K562 (cell line): ENCODE measurements at regions not wholly inside any gene's neighbourhood (a gene's known extent, or its start where the extent isn't known, plus 50 kb on each side); places are given as distances from the start of the nearest gene placed in this dataset.

Experiments
- ATAC-seq: fragments of 200-7000 bp; cut with Tn5 transposase; 3 replicates; pipeline ENCODE4 v1.9.1; 2020; ENCODE audit warnings: moderate library complexity
- BruUV-seq: library from RNA; stranded (reverse); fragments of 400-500 nt; replicated peaks from 2 replicates; lab custom pipeline; 2021; lab: Mats Ljungman, UMichigan
- CTCF ChIA-PET: fragments of 300-600 bp; formaldehyde crosslinking; extraction: SDS; loops from one replicate; lab custom pipeline; 2021; ENCODE audit warnings: low intra/inter-chr PET ratio; lab: Yijun Ruan, JAX
- POLR2A ChIA-PET: fragments of 300-600, 350-650 bp; sonication (Branson Sonifier 250); formaldehyde crosslinking; extraction: SDS; loops from one replicate; lab custom pipeline; 2021; ENCODE audit warnings: antibody characterized with exemption, inconsistent platforms; lab: Yijun Ruan, JAX
- DNase-seq, 4 experiments: peaks; one replicate each; pipeline versions ENCODE4 v3.0.0 to v3.0.0-alpha.2; 2011 to 2018; ENCODE audit warnings: low spot score in 3 of 4, mixed read lengths in 3 of 4; ENCODE audit errors: extremely low read depth in 1 of 4
- FAIRE-seq: peaks from 2 replicates; lab custom pipeline; 2011; peaks lifted over from hg19 to GRCh38; lab: Jason Lieb, UNC
- H2AFZ ChIP-seq: 2 replicates; pipeline ENCODE4 v1.6.0; 2011; ENCODE audit warnings: low read depth, low read length, control low read depth, inconsistent platforms
- H3K27ac ChIP-seq: fragments of 200-600 bp; 3 replicates; pipeline ENCODE4 v1.8.0; 2011; ENCODE audit warnings: low read depth, mild to moderate bottlenecking, control low read depth, inconsistent platforms, low read length, moderate library complexity, mixed read lengths; ENCODE audit errors: extremely low read depth
- H3K27me3 ChIP-seq, 2 experiments: fragments of 300-600 bp in 1 of 2; 2 replicates in 1 of 2; 3 replicates in 1 of 2; pipeline versions ENCODE4 v1.6.0 to v1.8.0; 2011; ENCODE audit warnings: inconsistent platforms in 2 of 2, low read length in 2 of 2, mild to moderate bottlenecking in 1 of 2, mixed read lengths in 1 of 2, moderate library complexity in 1 of 2; ENCODE audit not compliant: control insufficient read depth in 2 of 2, insufficient read depth in 2 of 2
- H3K36me3 ChIP-seq: fragments of 300-600 bp; 3 replicates; pipeline ENCODE4 v1.8.0; 2011; ENCODE audit warnings: mild to moderate bottlenecking, low read length, inconsistent platforms; ENCODE audit not compliant: control insufficient read depth, insufficient read depth
- H3K4me1 ChIP-seq, 2 experiments: fragments of 200-600 bp in 1 of 2; replicated peaks in 1 of 2; 2 replicates in 1 of 2; 3 replicates in 1 of 2; pipeline versions ENCODE4 v1.5.1 to v1.8.0; 2011; ENCODE audit warnings: inconsistent platforms in 2 of 2, low read length in 2 of 2, mild to moderate bottlenecking in 1 of 2, mixed read lengths in 1 of 2, moderate library complexity in 1 of 2; ENCODE audit not compliant: control insufficient read depth in 2 of 2, insufficient read depth in 2 of 2
- H3K4me2 ChIP-seq: 2 replicates; pipeline ENCODE4 v1.6.1; 2011; ENCODE audit warnings: low read length, control low read depth, inconsistent platforms, mixed read lengths; ENCODE audit not compliant: insufficient read depth
- H3K4me3 ChIP-seq: fragments of 200-600 bp; sonication (generic), shearing (Covaris generic); 2 replicates; pipeline ENCODE4 v1.5.1; 2016; ENCODE audit warnings: control low read depth, inconsistent platforms
- H3K79me2 ChIP-seq: fragments of 200-600 bp; 3 replicates; pipeline ENCODE4 v1.8.0; 2011; ENCODE audit warnings: low read length, inconsistent platforms; ENCODE audit not compliant: control insufficient read depth, insufficient read depth
- H3K9ac ChIP-seq, 2 experiments: 2 replicates each; pipeline versions ENCODE4 v1.6.0 to v1.6.1; 2011; ENCODE audit warnings: low read depth in 2 of 2, low read length in 2 of 2, control low read depth in 1 of 2, inconsistent platforms in 1 of 2, mild to moderate bottlenecking in 1 of 2, mixed read lengths in 1 of 2; ENCODE audit not compliant: insufficient read depth in 1 of 2
- H3K9me1 ChIP-seq: one replicate; pipeline ENCODE4 v1.6.0; 2011; ENCODE audit warnings: inconsistent platforms, mild to moderate bottlenecking, low read length, moderate library complexity; ENCODE audit not compliant: control insufficient read depth, insufficient read depth
- H3K9me3 ChIP-seq: replicated peaks from 2 replicates; pipeline ENCODE4 v1.5.1; 2011; ENCODE audit warnings: low read depth, low read length, inconsistent platforms; ENCODE audit not compliant: control insufficient read depth, insufficient read depth
- H4K20me1 ChIP-seq: replicated peaks from 2 replicates; pipeline ENCODE4 v1.6.1; 2011; ENCODE audit warnings: low read length, inconsistent platforms, mixed read lengths; ENCODE audit not compliant: control insufficient read depth, insufficient read depth
- ARID4B ChIP-seq: sonication (generic); formaldehyde crosslinking; IDR thresholded peaks from 2 replicates; pipeline ENCODE4 v1.8.0; 2022; ENCODE audit warnings: mild to moderate bottlenecking, missing genetic modification reagents
- ATF1 ChIP-seq, 2 experiments: fragments of 450-650 bp in 1 of 2; IDR thresholded peaks; 2 replicates each; pipeline ENCODE4 v1.6.1; 2016; ENCODE audit warnings: missing compliant biosample characterization in 1 of 2, missing genetic modification characterization in 1 of 2
- ELK3 ChIP-seq: fragments of 450-650 bp; formaldehyde crosslinking; IDR thresholded peaks from 2 replicates; pipeline ENCODE4 v1.4.0; 2020; ENCODE audit warnings: mild to moderate bottlenecking
- FOXK1 ChIP-seq: sonication (generic); formaldehyde crosslinking; IDR thresholded peaks from 2 replicates; pipeline ENCODE4 v1.8.0; 2022; ENCODE audit warnings: missing genetic modification reagents, mild to moderate bottlenecking, borderline replicate concordance
- GABPB2 ChIP-seq: fragments of 250-450 bp; sonication (Bioruptor Pico); conservative IDR thresholded peaks from 2 replicates; pipeline ENCODE4 v1.5.1; 2021; ENCODE audit warnings: mild to moderate bottlenecking
- HINFP ChIP-seq: fragments of 450-650 bp; conservative IDR thresholded peaks from 2 replicates; pipeline ENCODE4 v1.6.1; 2016; ENCODE audit warnings: missing genetic modification characterization, low read depth, mild to moderate bottlenecking, control low read depth, missing compliant biosample characterization
- KAT7 ChIP-seq: sonication (generic); formaldehyde crosslinking; IDR thresholded peaks from 2 replicates; pipeline ENCODE4 v1.8.0; 2022; ENCODE audit warnings: missing genetic modification reagents, mild to moderate bottlenecking, borderline replicate concordance
- NBN ChIP-seq: fragments of 450-650 bp; IDR thresholded peaks from 2 replicates; pipeline ENCODE4 v1.6.1; 2016; ENCODE audit warnings: low read depth, mild to moderate bottlenecking
- POLR2B ChIP-seq: fragments of 450-650 bp; IDR thresholded peaks from 2 replicates; pipeline ENCODE4 v1.6.1; 2018; ENCODE audit warnings: low read depth; ENCODE audit not compliant: partially characterized antibody
- PREB ChIP-seq: sonication (generic); formaldehyde crosslinking; IDR thresholded peaks from 2 replicates; pipeline ENCODE4 v1.8.1; 2023; ENCODE audit warnings: mild to moderate bottlenecking, missing genetic modification reagents
- RNF2 ChIP-seq: sonication (generic); IDR thresholded peaks from 2 replicates; pipeline ENCODE4 v1.6.1; 2016
- SMARCB1 ChIP-seq: IDR thresholded peaks from 2 replicates; pipeline ENCODE4 v1.6.1; 2011; ENCODE audit warnings: improper control_type of control experiment, low read depth; ENCODE audit not compliant: insufficient read length
- U2AF2 ChIP-seq: fragments of 200-400 bp; formaldehyde crosslinking; optimal IDR thresholded peaks from 2 replicates; pipeline ENCODE3; 2017; ENCODE audit warnings: low read depth, mild to moderate bottlenecking, low read length
- ZNF146 ChIP-seq: IDR thresholded peaks from one replicate; pipeline ENCODE4 v1.6.1; 2018; ENCODE audit warnings: missing compliant biosample characterization; ENCODE audit not compliant: unreplicated experiment
- ZNF780A ChIP-seq: fragments of 250-450 bp; sonication (Bioruptor Pico); IDR thresholded peaks from 2 replicates; pipeline ENCODE4 v1.5.0; 2021; ENCODE audit warnings: mild to moderate bottlenecking
- WGBS: fragments of 100-300 bp; shearing (Covaris generic); methylation state at CpG from one replicate; pipeline ENCODE4 v1.1.6; 2016; ENCODE audit warnings: low coverage, mixed read lengths; ENCODE audit not compliant: insufficient coverage; ENCODE audit errors: missing lambda C conversion rate; 5-methylcytosine and 5-hydroxymethylcytosine counted together
- in situ Hi-C: fragments of 300-500 bp; cut with MboI; formaldehyde crosslinking; loops from 4 replicates; pipeline ENCODE4 v1.15.0; 2018; ENCODE audit warnings: inconsistent platforms, mixed read lengths
- intact Hi-C: fragments of 100-400 bp; cut with micrococcal nuclease; formaldehyde crosslinking; loops from 2 replicates; pipeline ENCODE4 v1.14.2; 2022

- in situ Hi-C loops, result no loop called here
- no peaks in the 10 kb centered on the region for H3K9me3 ChIP-seq
- FAIRE-seq (no peak), ATAC-seq (no peak), DNase-seq (no peak)
- H3K79me2 ChIP-seq, result no peaks in the 10 kb centered on the region
- H3K36me3 ChIP-seq, result no peaks in the 10 kb centered on the region
- 2% methylated on average over 4 of the region's 4 CpGs for WGBS
- H3K4me2 ChIP-seq, result no peak overlapping the region
- POLR2A ChIA-PET, result interaction anchor here (0.7 kb wide), 1 partner anchor 14 kb away, joined by 3 read pairs; no protein-coding TSS in a partner anchor
- no peak overlapping the region for H3K27ac ChIP-seq
- H3K27me3 ChIP-seq, result peaks cover 0 to 23% of the 10 kb centered on the region in 2 experiments; a peak in 3 of 5 replicates
- H3K9ac ChIP-seq, result no peak overlapping the region
- no peak overlapping the region for H3K4me3 ChIP-seq
- CTCF ChIA-PET, result no interaction called here
- no peaks in the 10 kb centered on the region for H3K4me1 ChIP-seq
- no TSS peak for BruUV-seq
- no peaks in the 10 kb centered on the region for H3K9me1 ChIP-seq
- H4K20me1 ChIP-seq, result no peaks in the 10 kb centered on the region; the same call in 1 of the 2 replicates
- intact Hi-C loops, result no loop called here
- H2AFZ ChIP-seq, result no peak overlapping the region
- TF ChIP-seq FOXK1 (CRISPR knock-in tag) (no peak), GABPB2 (CRISPR knock-in tag) (no peak), HINFP (tag) (no peak), PREB (no peak), POLR2B (no peak), U2AF2 (no peak), SMARCB1 (no peak), ARID4B (CRISPR knock-in tag) (no peak), RNF2 (no peak), ZNF780A (CRISPR knock-in tag) (no peak), ELK3 (CRISPR knock-in tag) (no peak), NBN (no peak), KAT7 (CRISPR knock-in tag) (no peak), ATF1 (CRISPR knock-in tag; IDR thresholded peaks at IDR 0.05) (no peak), ATF1 (tag; IDR thresholded peaks at IDR 0.05) (no peak), ZNF146 (CRISPR knock-in tag) (no peak)
Observed at GRCh38 chr15:69830430-69830829, 267.3 kb downstream of the TLE3 start.
